NB4 (cell line): ENCODE measurements at regions not wholly inside any gene's neighbourhood (a gene's known extent, or its start where the extent isn't known, plus 50 kb on each side); places are given as distances from the start of the nearest gene placed in this dataset.

Experiments used
- DNase-seq: peaks from one replicate; pipeline ENCODE4 v3.0.0; 2010; ENCODE audit warnings: low read depth
- H3K4me3 ChIP-seq: one replicate; pipeline ENCODE4 v1.5.1; 2011; ENCODE audit warnings: mild to moderate bottlenecking, low read depth, low read length, moderate library complexity
- MAX ChIP-seq: IDR thresholded peaks from 2 replicates; pipeline ENCODE4 v1.6.1; 2011; ENCODE audit warnings: low read depth, low read length
- MYC ChIP-seq: IDR thresholded peaks from 2 replicates; pipeline ENCODE4 v1.6.1; 2011; ENCODE audit warnings: low read depth, low read length
- POLR2A ChIP-seq: IDR thresholded peaks from 2 replicates; pipeline ENCODE4 v1.6.1; 2011; ENCODE audit warnings: mild to moderate bottlenecking; ENCODE audit not compliant: insufficient read length; ENCODE audit errors: extremely low read depth
- TF ChIP-seq, protein P1 (sequence below): IDR thresholded peaks from one replicate; pipeline ENCODE4 v1.5.1; 2012; ENCODE audit warnings: low read depth, low read length

- H3K4me3 ChIP-seq: no peak overlapping the region
- TF ChIP-seq MAX (no peak), POLR2A (no peak)
- TF ChIP-seq, protein P1, sequence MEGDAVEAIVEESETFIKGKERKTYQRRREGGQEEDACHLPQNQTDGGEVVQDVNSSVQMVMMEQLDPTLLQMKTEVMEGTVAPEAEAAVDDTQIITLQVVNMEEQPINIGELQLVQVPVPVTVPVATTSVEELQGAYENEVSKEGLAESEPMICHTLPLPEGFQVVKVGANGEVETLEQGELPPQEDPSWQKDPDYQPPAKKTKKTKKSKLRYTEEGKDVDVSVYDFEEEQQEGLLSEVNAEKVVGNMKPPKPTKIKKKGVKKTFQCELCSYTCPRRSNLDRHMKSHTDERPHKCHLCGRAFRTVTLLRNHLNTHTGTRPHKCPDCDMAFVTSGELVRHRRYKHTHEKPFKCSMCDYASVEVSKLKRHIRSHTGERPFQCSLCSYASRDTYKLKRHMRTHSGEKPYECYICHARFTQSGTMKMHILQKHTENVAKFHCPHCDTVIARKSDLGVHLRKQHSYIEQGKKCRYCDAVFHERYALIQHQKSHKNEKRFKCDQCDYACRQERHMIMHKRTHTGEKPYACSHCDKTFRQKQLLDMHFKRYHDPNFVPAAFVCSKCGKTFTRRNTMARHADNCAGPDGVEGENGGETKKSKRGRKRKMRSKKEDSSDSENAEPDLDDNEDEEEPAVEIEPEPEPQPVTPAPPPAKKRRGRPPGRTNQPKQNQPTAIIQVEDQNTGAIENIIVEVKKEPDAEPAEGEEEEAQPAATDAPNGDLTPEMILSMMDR: no peak
- no peak for DNase-seq
Observed at GRCh38 chr6:23088761-23089160, 519.4 kb downstream of the HDGFL1 start.

- TF ChIP-seq MYC: no peak
- no peak for DNase-seq
- no peak overlapping the region for H3K4me3 ChIP-seq
Observed at GRCh38 chr6:23089981-23090380, 520.6 kb downstream of the HDGFL1 start.

GRCh38 chr6:23091795-23092194 is 522.4 kb downstream of the HDGFL1 start:
- no peak for DNase-seq
- no peak for TF ChIP-seq MYC
- TF ChIP-seq, protein P1: no peak
- TF ChIP-seq MAX: no peak
- TF ChIP-seq POLR2A: no peak

GRCh38 chr6:23096876-23097275 is 527.5 kb downstream of the HDGFL1 start:
- no peak for DNase-seq
- no peak for TF ChIP-seq MAX
- TF ChIP-seq, protein P1: no peak
- no peak for TF ChIP-seq MYC
- TF ChIP-seq POLR2A: no peak
- no peak overlapping the region for H3K4me3 ChIP-seq

More at GRCh38 chr6:23091795-23092194, 522.4 kb downstream of the HDGFL1 start:
- no peak overlapping the region for H3K4me3 ChIP-seq

- no peak for DNase-seq
- TF ChIP-seq POLR2A (no peak), MAX (no peak), MYC (no peak)
- TF ChIP-seq, protein P1: no peak
- H3K4me3 ChIP-seq: no peak overlapping the region
Observed at GRCh38 chr6:23097566-23097965, 528.2 kb downstream of the HDGFL1 start.

GRCh38 chr6:23106951-23107350 is 537.6 kb downstream of the HDGFL1 start:
- DNase-seq: no peak
- TF ChIP-seq MYC: no peak
- TF ChIP-seq, protein P1: no peak
- TF ChIP-seq POLR2A: no peak
- TF ChIP-seq MAX: no peak
- no peak overlapping the region for H3K4me3 ChIP-seq
